GM18508 (cell line): ENCODE measurements at regions not wholly inside any gene's neighbourhood (a gene's known extent, or its start where the extent isn't known, plus 50 kb on each side); places are given as distances from the start of the nearest gene placed in this dataset.
"Not testable (repeated sequence)": the region's sequence is repeated elsewhere in the genome, so short reads cannot be mapped to it uniquely, and the experiment has no call there.

Experiments used
- ATAC-seq: cut with Tn5 transposase; IDR thresholded peaks from one replicate; pipeline ENCODE4 v1.9.1; 2021; ENCODE audit warnings: moderate number of reproducible peaks; ENCODE audit not compliant: insufficient read depth, unreplicated experiment

DNA sequence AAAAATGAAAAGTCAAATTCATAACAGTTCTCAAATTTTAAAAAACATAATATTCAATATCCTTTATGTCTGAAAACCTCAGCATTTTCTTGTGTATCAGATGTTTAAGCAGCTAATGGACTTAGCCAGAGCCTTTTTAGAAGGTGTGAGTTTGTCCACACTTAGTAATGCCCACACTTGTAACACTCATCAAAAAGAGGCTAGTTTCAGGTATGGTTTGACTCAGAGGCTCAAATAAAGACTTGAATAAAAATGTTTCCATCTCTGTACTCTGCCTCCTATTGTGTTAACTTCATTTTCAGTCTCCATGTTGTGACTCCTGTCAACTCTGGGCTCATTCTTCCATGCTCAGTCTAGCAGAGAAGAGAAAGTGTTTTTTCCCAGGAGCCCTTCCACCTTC is 311.6 kb downstream of the IRS1 start:
- ATAC-seq: no peak

GRCh38 chr2:226487573-226487972 is 312.0 kb downstream of the IRS1 start:
- no peak for ATAC-seq

DNA sequence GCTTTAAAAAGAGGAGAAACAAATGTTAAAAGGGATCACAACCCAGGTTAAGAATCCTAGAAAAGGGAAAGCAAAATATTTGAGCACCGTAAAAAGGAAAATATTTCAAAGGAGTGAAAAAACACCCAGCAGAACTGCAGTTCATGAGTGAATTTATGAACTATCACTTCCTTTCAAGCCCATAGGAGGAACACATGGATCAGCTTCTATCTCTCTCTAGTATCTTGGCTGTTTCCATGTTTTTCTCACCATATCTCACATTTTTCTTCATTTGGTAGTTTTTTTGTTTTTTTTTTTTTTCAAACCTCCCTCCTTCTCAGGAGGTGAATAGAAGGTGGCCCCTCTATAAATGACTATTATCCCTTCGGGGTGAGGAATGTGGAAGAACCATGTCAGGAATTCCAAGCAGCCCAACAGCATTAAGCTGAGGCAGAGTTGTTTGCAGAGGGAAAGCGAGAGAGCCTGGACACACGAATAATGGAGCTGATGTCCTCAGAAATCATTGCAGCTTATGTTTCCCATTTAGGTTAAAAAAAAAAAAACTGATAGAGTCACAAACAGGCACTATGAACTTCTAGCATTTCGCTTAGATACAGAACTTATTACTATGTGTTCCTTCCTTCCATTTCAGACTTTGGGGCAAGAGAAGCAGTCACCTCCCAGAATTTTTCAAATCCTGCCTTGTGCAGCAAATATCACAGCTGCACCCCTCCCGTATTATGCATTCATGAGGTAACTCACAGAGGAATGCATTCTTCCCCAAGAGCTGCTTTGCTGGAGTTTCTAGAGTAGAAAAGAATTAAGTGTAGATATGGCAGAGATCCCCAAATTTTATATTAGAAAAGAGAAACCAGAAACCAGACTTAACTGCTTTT is 315.6 kb downstream of the IRS1 start:
- ATAC-seq: no peak

DNA sequence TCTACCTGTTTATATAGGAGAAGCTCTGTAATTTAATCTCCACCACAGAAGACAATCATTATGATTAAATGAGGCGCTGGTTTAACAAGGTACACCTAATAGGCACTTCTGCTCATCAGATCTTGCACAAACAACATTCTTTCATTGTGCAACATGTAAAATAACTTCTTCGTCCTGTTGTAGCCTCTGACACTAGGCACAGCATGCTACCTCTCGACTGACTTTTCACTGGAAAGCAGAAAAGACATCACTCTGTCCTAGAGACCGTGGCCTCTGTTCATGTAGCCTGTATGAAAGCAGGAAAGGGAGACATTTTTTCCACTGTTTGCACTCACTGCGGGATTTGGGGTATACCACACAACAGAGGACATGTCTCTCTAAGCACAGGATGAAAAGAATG is 316.5 kb downstream of the IRS1 start:
- no peak for ATAC-seq

- ATAC-seq: no peak
These were observed 321.4 kb downstream of the IRS1 start for GRCh38 chr2:226478109-226478809.

GRCh38 chr2:226477221-226478108 is 322.2 kb downstream of the IRS1 start:
- no peak for ATAC-seq

- ATAC-seq: no peak
These were observed 324.0 kb downstream of the IRS1 start for GRCh38 chr2:226475650-226476049.

DNA sequence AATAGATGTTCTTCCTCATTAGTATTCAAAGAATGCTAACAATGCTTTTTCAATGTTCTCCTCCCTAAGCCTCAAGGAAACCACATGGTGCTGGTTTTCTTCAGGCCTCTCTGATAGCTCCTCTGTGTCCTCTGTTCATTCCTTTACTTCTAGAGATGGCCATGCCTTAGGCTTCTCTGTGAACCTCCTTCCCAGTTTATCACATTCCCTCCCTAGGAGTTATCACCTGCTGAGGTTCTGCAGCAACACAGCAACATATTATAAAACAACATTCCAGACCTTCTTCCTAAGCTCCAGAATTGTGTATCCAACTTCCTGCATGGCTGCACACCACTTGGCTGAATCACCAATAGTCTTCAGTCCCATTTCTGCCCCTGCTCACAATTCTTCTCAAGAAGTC is 325.5 kb downstream of the IRS1 start:
- ATAC-seq: no peak

GRCh38 chr2:226471987-226472470 is 327.6 kb downstream of the IRS1 start:
- no peak for ATAC-seq

GRCh38 chr2:226467633-226468032 is 332.0 kb downstream of the IRS1 start:
- no peak for ATAC-seq

DNA sequence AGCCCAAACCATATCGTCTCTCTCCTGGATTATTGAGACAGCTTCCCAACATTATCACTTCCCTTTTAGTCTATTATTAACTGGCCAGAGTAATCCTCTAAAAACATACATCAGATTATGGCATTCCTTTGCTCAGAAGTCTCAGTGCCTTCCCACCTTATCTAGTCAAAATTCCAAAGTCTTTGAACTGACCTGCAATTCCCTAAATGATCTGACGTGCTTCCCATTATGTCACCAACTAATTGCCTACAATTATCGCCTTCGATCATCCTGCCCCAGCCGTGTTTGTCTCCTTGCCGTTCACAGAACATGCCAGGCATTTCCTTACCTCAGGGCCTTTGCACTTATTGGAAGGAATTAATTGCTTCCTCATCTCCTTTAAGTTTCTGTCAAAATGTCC is 332.4 kb downstream of the IRS1 start:
- no peak for ATAC-seq

DNA sequence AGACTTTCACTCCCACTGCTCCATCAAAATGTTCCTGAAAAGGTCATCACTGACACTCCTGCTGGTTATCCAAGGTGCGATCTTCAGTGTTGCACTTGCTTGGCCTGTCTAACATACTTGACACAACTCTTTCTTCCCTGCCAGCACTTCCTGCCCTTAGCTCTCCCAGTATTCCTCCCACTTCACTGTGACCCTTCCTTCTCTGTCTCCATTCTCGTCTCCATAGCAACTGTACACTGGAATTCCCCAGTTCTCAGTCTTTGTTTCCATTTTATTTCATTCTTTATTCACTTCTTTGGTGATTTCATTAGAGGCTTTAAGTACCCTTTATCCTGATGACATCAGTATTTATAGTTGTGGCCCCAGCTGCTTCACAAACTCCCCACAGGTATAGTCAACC is 333.0 kb downstream of the IRS1 start:
- ATAC-seq: no peak

DNA sequence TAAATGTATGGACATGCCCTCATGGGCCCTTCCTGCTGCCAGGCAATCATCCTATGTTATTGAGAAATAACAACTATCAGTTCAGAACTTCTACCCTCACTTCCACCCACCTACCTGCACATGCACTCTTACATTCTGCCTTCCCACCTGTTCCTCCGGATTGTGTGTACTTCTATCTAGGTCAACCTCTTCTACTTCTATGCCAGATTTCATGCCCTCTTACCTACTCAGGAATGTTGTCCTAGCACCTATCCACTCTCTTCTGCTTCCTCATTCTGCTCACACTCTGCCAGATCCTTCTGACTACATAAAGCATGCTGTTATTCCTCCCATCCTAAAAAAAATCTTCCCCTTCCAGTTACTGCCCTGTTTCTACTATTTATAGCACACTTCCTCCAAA is 333.5 kb downstream of the IRS1 start:
- ATAC-seq: no peak

- no peak for ATAC-seq
These were observed 335.2 kb downstream of the IRS1 start for GRCh38 chr2:226464380-226464779.

- ATAC-seq: no peak
These were observed 336.5 kb downstream of the IRS1 start for GRCh38 chr2:226463154-226463553.

DNA sequence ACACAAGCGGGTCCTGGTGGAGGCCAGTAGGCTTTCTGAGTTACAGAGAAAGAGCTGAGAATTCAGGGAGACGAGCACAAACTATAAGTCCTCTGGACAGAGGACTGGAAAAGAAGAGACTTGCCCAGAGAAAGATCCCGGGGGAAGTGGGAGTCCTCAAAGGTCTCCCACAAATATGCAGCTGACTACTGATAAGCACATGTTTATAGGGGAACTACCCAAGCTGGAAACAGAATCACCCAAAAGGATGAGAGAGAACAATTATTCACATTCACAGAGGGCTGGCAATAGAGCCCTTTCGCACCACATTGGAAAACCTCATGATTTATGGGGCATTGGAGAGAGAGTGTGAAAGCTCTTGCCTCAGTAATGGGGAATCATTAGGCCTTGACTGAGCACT is 337.6 kb downstream of the IRS1 start:
- ATAC-seq: no peak

GRCh38 chr2:226456144-226456543 is 343.5 kb downstream of the IRS1 start:
- ATAC-seq: not testable (repeated sequence)

DNA sequence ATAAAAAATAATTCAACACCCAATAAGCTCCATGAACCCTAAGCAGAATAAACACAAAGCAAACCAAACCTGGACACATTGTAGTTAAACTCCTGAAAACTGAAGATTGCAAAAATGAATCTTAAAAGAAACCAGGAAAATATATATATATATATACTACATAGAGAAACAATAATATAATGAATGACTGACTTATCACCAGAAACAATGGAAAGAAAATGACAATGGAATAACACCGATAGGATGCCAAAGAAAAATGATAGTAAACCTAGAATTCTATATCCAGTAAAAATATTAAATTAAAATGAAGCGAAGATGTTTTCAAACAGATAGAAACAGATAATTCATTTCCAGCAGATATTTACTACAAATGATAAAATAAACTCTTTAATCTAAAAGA is 346.9 kb downstream of the IRS1 start:
- ATAC-seq: no peak

DNA sequence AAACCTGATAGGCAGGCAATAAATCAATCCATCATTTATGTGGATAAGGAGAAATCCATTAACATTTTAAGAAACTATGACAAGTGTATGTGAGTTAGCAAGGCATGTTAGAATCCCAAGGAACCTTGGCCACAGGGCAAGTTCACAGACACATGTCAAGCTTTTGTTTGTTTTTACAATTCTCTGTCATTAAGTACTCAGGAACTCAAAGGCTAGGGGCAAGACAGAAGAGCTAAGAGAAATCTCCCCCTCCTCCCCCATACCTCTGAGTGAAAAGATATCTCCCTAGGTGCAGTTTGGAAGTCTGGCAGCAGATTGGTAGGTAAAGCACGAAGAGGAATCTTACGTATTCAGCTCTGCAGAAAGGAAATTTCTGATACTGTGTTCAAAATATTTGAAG is 348.1 kb downstream of the IRS1 start:
- no peak for ATAC-seq

- ATAC-seq: no peak
These were observed 349.5 kb downstream of the IRS1 start for GRCh38 chr2:226450141-226450540.
